ENCODE measurements at regions not wholly inside any gene's neighbourhood (a gene's known extent, or its start where the extent isn't known, plus 50 kb on each side); places are given as distances from the start of the nearest gene placed in this dataset.

GRCh38 chr1:177354247-177354646, 183.5 kb downstream of the BRINP2 start:
- TF ChIP-seq CTCF (IDR thresholded peaks at IDR 0.05) (no peak), POLR2A (IDR thresholded peaks at IDR 0.05) (no peak)
- no peaks in the 10 kb centered on the region for H3K4me1 ChIP-seq
- DNase-seq: no peak
- no peaks in the 10 kb centered on the region for H3K27me3 ChIP-seq
- H3K36me3 ChIP-seq: no peaks in the 10 kb centered on the region
- no peak overlapping the region for H3K27ac ChIP-seq
- H3K9me3 ChIP-seq: no peaks in the 10 kb centered on the region
- no peak overlapping the region for H3K4me3 ChIP-seq
- intact Hi-C loops (cut with DNase I; ENCODE audit: low total_unique reads): no loop called here

GRCh38 chr1:177351361-177352108, 180.8 kb downstream of the BRINP2 start:
- intact Hi-C loops (cut with DNase I; ENCODE audit: low total_unique reads): no loop called here
- no peaks in the 10 kb centered on the region for H3K4me1 ChIP-seq
- no peaks in the 10 kb centered on the region for H3K36me3 ChIP-seq
- H3K4me3 ChIP-seq: no peak overlapping the region
- H3K27ac ChIP-seq: no peak overlapping the region
- DNase-seq: no peak
- no peaks in the 10 kb centered on the region for H3K27me3 ChIP-seq
- no peak for TF ChIP-seq POLR2A (IDR thresholded peaks at IDR 0.05)
- H3K9me3 ChIP-seq: no peaks in the 10 kb centered on the region

GRCh38 chr1:177346790-177347359, 176.1 kb downstream of the BRINP2 start:
- TF ChIP-seq POLR2A (IDR thresholded peaks at IDR 0.05): no peak
- no peak for TF ChIP-seq CTCF (IDR thresholded peaks at IDR 0.05)
- Histone ChIP-seq H3K36me3 (no peaks in the 10 kb centered on the region), H3K4me3 (no peak overlapping the region), H3K27ac (no peak overlapping the region), H3K27me3 (no peaks in the 10 kb centered on the region), H3K4me1 (no peaks in the 10 kb centered on the region), H3K9me3 (no peaks in the 10 kb centered on the region)
- intact Hi-C loops (cut with DNase I; ENCODE audit: low total_unique reads): no loop called here
- no peak for DNase-seq

GRCh38 chr1:177343445-177343844, 172.7 kb downstream of the BRINP2 start:
- H3K36me3 ChIP-seq: no peaks in the 10 kb centered on the region
- no peaks in the 10 kb centered on the region for H3K4me1 ChIP-seq
- no peak overlapping the region for H3K4me3 ChIP-seq
- no peak for TF ChIP-seq POLR2A (IDR thresholded peaks at IDR 0.05)
- TF ChIP-seq CTCF (IDR thresholded peaks at IDR 0.05): no peak
- DNase-seq: no peak
- intact Hi-C loops (cut with DNase I; ENCODE audit: low total_unique reads): no loop called here
- no peaks in the 10 kb centered on the region for H3K27me3 ChIP-seq
- no peaks in the 10 kb centered on the region for H3K9me3 ChIP-seq
- no peak overlapping the region for H3K27ac ChIP-seq

DNA sequence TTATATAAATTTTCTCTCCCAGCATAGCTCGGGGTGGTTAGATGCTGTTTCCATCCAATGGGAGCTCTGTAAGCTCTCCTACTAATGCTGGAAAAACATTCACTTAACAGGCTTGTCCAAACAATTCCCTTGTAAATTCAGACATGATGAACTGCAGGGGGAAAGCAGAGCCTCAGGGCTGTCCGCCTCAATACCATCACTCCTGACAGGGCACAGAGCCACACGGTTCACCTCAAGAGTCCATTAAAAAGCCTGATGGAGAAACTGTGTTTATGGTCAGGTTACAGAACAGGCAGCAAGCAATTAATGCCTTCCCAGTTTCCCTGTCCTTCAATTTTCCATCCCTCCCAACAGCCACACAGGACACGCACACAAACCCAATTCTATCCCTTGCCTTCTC, 171.0 kb downstream of the BRINP2 start:
- Histone ChIP-seq H3K36me3 (no peaks in the 10 kb centered on the region), H3K9me3 (no peaks in the 10 kb centered on the region), H3K27ac (no peak overlapping the region), H3K4me3 (no peak overlapping the region), H3K27me3 (no peaks in the 10 kb centered on the region), H3K4me1 (no peaks in the 10 kb centered on the region)
- intact Hi-C loops (cut with DNase I; ENCODE audit: low total_unique reads): no loop called here
- no peak for TF ChIP-seq CTCF (IDR thresholded peaks at IDR 0.05)
- no peak for TF ChIP-seq POLR2A (IDR thresholded peaks at IDR 0.05)
- DNase-seq: peak in 1 of 2 donors; percentile 24

Measured in uterus (tissue), 3 donors.